ENCODE measurements at regions not wholly inside any gene's neighbourhood (a gene's known extent, or its start where the extent isn't known, plus 50 kb on each side); places are given as distances from the start of the nearest gene placed in this dataset.

- H3K27ac Mint-ChIP-seq: peak overlapping the region; percentile 90
- DNase-seq (no peak), ATAC-seq (no peak)
- H3K36me3 Mint-ChIP-seq (ENCODE audit: low read depth): peaks cover 26% of the 10 kb centered on the region
- no peaks in the 10 kb centered on the region for H3K27me3 Mint-ChIP-seq
- peaks cover 2% of the 10 kb centered on the region for H3K9me3 Mint-ChIP-seq
- H3K4me1 Mint-ChIP-seq (ENCODE audit: low read depth): peaks cover 72% of the 10 kb centered on the region
- H3K4me3 Mint-ChIP-seq: no peak overlapping the region
- ChIA-PET CTCF (interaction anchor here (1.2 to 1.5 kb wide), 2 partner anchors 17 to 131 kb away, joined by 3 to 4 read pairs; no protein-coding TSS in a partner anchor), POLR2A (interaction anchor here (0.7 kb wide), 1 partner anchor 9 kb away, joined by 3 read pairs; no protein-coding TSS in a partner anchor)
- TF ChIP-seq CTCF (IDR thresholded peaks at IDR 0.05): no peak
- intact Hi-C loops (cut with micrococcal nuclease): loop anchor here (10.0 kb wide), 1 partner anchor 117 kb away; no protein-coding TSS in a partner anchor
Measured at GRCh38 chr6:144347448-144347759, 62.3 kb downstream of the UTRN start.

- no peak for ATAC-seq
- peaks cover 2% of the 10 kb centered on the region for H3K9me3 Mint-ChIP-seq
- no peak overlapping the region for H3K4me3 Mint-ChIP-seq
- H3K27me3 Mint-ChIP-seq: no peaks in the 10 kb centered on the region
- peaks cover 72% of the 10 kb centered on the region for H3K4me1 Mint-ChIP-seq (ENCODE audit: low read depth)
- DNase-seq: no peak
- intact Hi-C loops (cut with micrococcal nuclease): loop anchor here (10.0 kb wide), 1 partner anchor 117 kb away; no protein-coding TSS in a partner anchor
- H3K36me3 Mint-ChIP-seq (ENCODE audit: low read depth): peaks cover 26% of the 10 kb centered on the region
- no peak for TF ChIP-seq CTCF (IDR thresholded peaks at IDR 0.05)
- CTCF ChIA-PET: interaction anchor here (1.2 to 1.5 kb wide), 2 partner anchors 16 to 131 kb away, joined by 3 to 4 read pairs; no protein-coding TSS in a partner anchor
- POLR2A ChIA-PET: no interaction called here
- peak overlapping the region; percentile 69 for H3K27ac Mint-ChIP-seq
Measured at GRCh38 chr6:144347933-144348332, 62.8 kb downstream of the UTRN start.

GRCh38 chr6:144349690-144350527 is 64.8 kb downstream of the UTRN start:
- Mint-ChIP-seq H3K4me3 (peak overlapping the region; percentile 70), H3K36me3 (ENCODE audit: low read depth) (peaks cover 21% of the 10 kb centered on the region), H3K27me3 (no peaks in the 10 kb centered on the region), H3K4me1 (ENCODE audit: low read depth) (peaks cover 81% of the 10 kb centered on the region), H3K9me3 (peaks cover 2% of the 10 kb centered on the region), H3K27ac (peak overlapping the region; percentile 92)
- POLR2A ChIA-PET: interaction anchor here (0.6 to 1.1 kb wide), 3 partner anchors 11 to 253 kb away, joined by 3 read pairs; no protein-coding TSS in a partner anchor
- DNase-seq: no peak
- TF ChIP-seq CTCF (IDR thresholded peaks at IDR 0.05): no peak
- CTCF ChIA-PET: interaction anchor here (1.0 kb wide), 1 partner anchor 118 kb away, joined by 3 read pairs; no protein-coding TSS in a partner anchor
- peak; percentile 54 for ATAC-seq
- intact Hi-C loops (cut with micrococcal nuclease): loop anchor here (5.0 to 10.0 kb wide), 3 partner anchors 63 to 132 kb away; partner anchors contain the start of gene UTRN

- Mint-ChIP-seq H3K4me1 (ENCODE audit: low read depth) (peaks cover 77% of the 10 kb centered on the region), H3K36me3 (ENCODE audit: low read depth) (peaks cover 18% of the 10 kb centered on the region), H3K27ac (peak overlapping the region; percentile 92), H3K9me3 (peaks cover 2% of the 10 kb centered on the region), H3K27me3 (no peaks in the 10 kb centered on the region), H3K4me3 (peak overlapping the region; percentile 70)
- POLR2A ChIA-PET: interaction anchor here (0.6 to 1.1 kb wide), 3 partner anchors 12 to 254 kb away, joined by 3 read pairs; no protein-coding TSS in a partner anchor
- CTCF ChIA-PET: interaction anchor here (1.0 kb wide), 1 partner anchor 117 kb away, joined by 3 read pairs; no protein-coding TSS in a partner anchor
- no peak for TF ChIP-seq CTCF (IDR thresholded peaks at IDR 0.05)
- intact Hi-C loops (cut with micrococcal nuclease): loop anchor here (5.0 kb wide), 2 partner anchors 63 to 132 kb away; partner anchors contain the start of gene UTRN
- no peak for DNase-seq
- no peak for ATAC-seq
Measured at GRCh38 chr6:144350528-144350880, 65.4 kb downstream of the UTRN start.
